Nephron progenitor cell (in vitro differentiated cells): ENCODE measurements at regions not wholly inside any gene's neighbourhood (a gene's known extent, or its start where the extent isn't known, plus 50 kb on each side); places are given as distances from the start of the nearest gene placed in this dataset.

Experiments used
- DNase-seq: peaks from one replicate; pipeline ENCODE4 v3.0.0; 2021
- H3K27ac Mint-ChIP-seq: 2 replicates; pipeline ENCODE4 v1.8.0; 2021; ENCODE audit warnings: mild to moderate bottlenecking, moderate library complexity, mixed read lengths
- H3K27me3 Mint-ChIP-seq: 2 replicates; pipeline ENCODE4 v1.8.0; 2021; ENCODE audit warnings: mild to moderate bottlenecking, low read depth, mixed read lengths; ENCODE audit not compliant: poor library complexity
- H3K36me3 Mint-ChIP-seq: 2 replicates; pipeline ENCODE4 v1.8.0; 2021; ENCODE audit warnings: low read depth, mixed read lengths
- H3K4me1 Mint-ChIP-seq: 2 replicates; pipeline ENCODE4 v1.8.0; 2021; ENCODE audit warnings: mixed read lengths
- H3K4me3 Mint-ChIP-seq: 2 replicates; pipeline ENCODE4 v1.8.0; 2021; ENCODE audit warnings: mild to moderate bottlenecking, moderate library complexity, mixed read lengths
- H3K9me3 Mint-ChIP-seq: 2 replicates; pipeline ENCODE4 v1.8.0; 2021; ENCODE audit warnings: mild to moderate bottlenecking, moderate library complexity, mixed read lengths
- CTCF ChIP-seq: fragments of 200-600 bp; sonication (generic); IDR thresholded peaks from 2 replicates; pipeline ENCODE4 v1.5.0; 2021; ENCODE audit warnings: antibody characterized with exemption

GRCh38 chr7:119348491-119348890 is 924.5 kb upstream of the KCND2 start:
- no peaks in the 10 kb centered on the region for H3K4me1 Mint-ChIP-seq
- DNase-seq = no peak
- no peaks in the 10 kb centered on the region for H3K9me3 Mint-ChIP-seq
- TF ChIP-seq CTCF = no peak
- H3K4me3 Mint-ChIP-seq = no peak overlapping the region
- H3K27me3 Mint-ChIP-seq = no peaks in the 10 kb centered on the region
- no peaks in the 10 kb centered on the region for H3K36me3 Mint-ChIP-seq
- H3K27ac Mint-ChIP-seq = no peak overlapping the region

GRCh38 chr7:119350334-119350733 is 922.6 kb upstream of the KCND2 start:
- Mint-ChIP-seq H3K27me3 (no peaks in the 10 kb centered on the region), H3K27ac (no peak overlapping the region)

GRCh38 chr7:119351320-119351719 is 921.7 kb upstream of the KCND2 start:
- TF ChIP-seq CTCF = no peak

More at GRCh38 chr7:119350334-119350733, 922.6 kb upstream of the KCND2 start:
- H3K4me1 Mint-ChIP-seq = no peaks in the 10 kb centered on the region
- DNase-seq = no peak
- H3K4me3 Mint-ChIP-seq = no peak overlapping the region
- no peaks in the 10 kb centered on the region for H3K36me3 Mint-ChIP-seq
- no peaks in the 10 kb centered on the region for H3K9me3 Mint-ChIP-seq
- no peak for TF ChIP-seq CTCF

GRCh38 chr7:119374436-119374835 is 898.5 kb upstream of the KCND2 start:
- no peak for TF ChIP-seq CTCF
- Mint-ChIP-seq H3K9me3 (no peaks in the 10 kb centered on the region), H3K4me1 (no peaks in the 10 kb centered on the region)

More at GRCh38 chr7:119351320-119351719, 921.7 kb upstream of the KCND2 start:
- H3K4me1 Mint-ChIP-seq = no peaks in the 10 kb centered on the region
- no peak overlapping the region for H3K4me3 Mint-ChIP-seq
- H3K9me3 Mint-ChIP-seq = no peaks in the 10 kb centered on the region
- DNase-seq = no peak
- no peaks in the 10 kb centered on the region for H3K36me3 Mint-ChIP-seq
- no peak overlapping the region for H3K27ac Mint-ChIP-seq
- no peaks in the 10 kb centered on the region for H3K27me3 Mint-ChIP-seq

GRCh38 chr7:119377861-119378260 is 895.1 kb upstream of the KCND2 start:
- Mint-ChIP-seq H3K9me3 (no peaks in the 10 kb centered on the region), H3K4me3 (no peak overlapping the region), H3K4me1 (no peaks in the 10 kb centered on the region), H3K36me3 (no peaks in the 10 kb centered on the region), H3K27me3 (peaks cover 2% of the 10 kb centered on the region), H3K27ac (no peak overlapping the region)
- TF ChIP-seq CTCF = no peak
- DNase-seq = no peak

More at GRCh38 chr7:119374436-119374835, 898.5 kb upstream of the KCND2 start:
- no peak overlapping the region for H3K27ac Mint-ChIP-seq
- DNase-seq = no peak
- no peaks in the 10 kb centered on the region for H3K36me3 Mint-ChIP-seq
- peaks cover 6% of the 10 kb centered on the region for H3K27me3 Mint-ChIP-seq
- H3K4me3 Mint-ChIP-seq = no peak overlapping the region

GRCh38 chr7:119382726-119383125 is 890.2 kb upstream of the KCND2 start:
- Mint-ChIP-seq H3K27me3 (peaks cover 2% of the 10 kb centered on the region), H3K4me3 (no peak overlapping the region), H3K9me3 (no peaks in the 10 kb centered on the region), H3K36me3 (no peaks in the 10 kb centered on the region), H3K4me1 (no peaks in the 10 kb centered on the region), H3K27ac (no peak overlapping the region)
- no peak for DNase-seq
- no peak for TF ChIP-seq CTCF
